GM23338 (cell line): ENCODE measurements at regions not wholly inside any gene's neighbourhood (a gene's known extent, or its start where the extent isn't known, plus 50 kb on each side); places are given as distances from the start of the nearest gene placed in this dataset.

Source experiments
- JUNB ChIP-seq: IDR thresholded peaks from one replicate; pipeline ENCODE4 v1.6.1; 2016; ENCODE audit warnings: antibody characterized with exemption; ENCODE audit not compliant: unreplicated experiment
- NANOG ChIP-seq: IDR thresholded peaks from 2 replicates; pipeline ENCODE4 v1.6.1; 2016; ENCODE audit warnings: antibody characterized with exemption, borderline replicate concordance
- POLR2AphosphoS5 ChIP-seq: IDR thresholded peaks from 2 replicates; pipeline ENCODE4 v1.6.1; 2016; ENCODE audit warnings: antibody characterized with exemption, low read depth
- STAT1 ChIP-seq: IDR thresholded peaks from one replicate; pipeline ENCODE4 v1.6.1; 2016; ENCODE audit warnings: antibody characterized with exemption; ENCODE audit not compliant: unreplicated experiment
- TF ChIP-seq, protein P1 (sequence below): fragments of 250-450 bp; sonication (Bioruptor Pico); IDR thresholded peaks from 2 replicates; pipeline ENCODE4 v1.5.0; 2020; ENCODE audit warnings: mild to moderate bottlenecking, moderate library complexity
- TF ChIP-seq, protein P2 (sequence below), 2 experiments: fragments of 200-600 bp in 1 of 2; sonication (generic) in 1 of 2; conservative IDR thresholded peaks; 2 replicates each; pipeline versions ENCODE4 v1.5.1 to v1.6.1; 2016 to 2017; ENCODE audit warnings: antibody characterized with exemption in 2 of 2, low read depth in 2 of 2, mild to moderate bottlenecking in 2 of 2, moderate library complexity in 1 of 2
- TF ChIP-seq, protein P3 (sequence below): IDR thresholded peaks from one replicate; pipeline ENCODE4 v1.6.1; 2018; ENCODE audit warnings: antibody characterized with exemption; ENCODE audit not compliant: unreplicated experiment

DNA sequence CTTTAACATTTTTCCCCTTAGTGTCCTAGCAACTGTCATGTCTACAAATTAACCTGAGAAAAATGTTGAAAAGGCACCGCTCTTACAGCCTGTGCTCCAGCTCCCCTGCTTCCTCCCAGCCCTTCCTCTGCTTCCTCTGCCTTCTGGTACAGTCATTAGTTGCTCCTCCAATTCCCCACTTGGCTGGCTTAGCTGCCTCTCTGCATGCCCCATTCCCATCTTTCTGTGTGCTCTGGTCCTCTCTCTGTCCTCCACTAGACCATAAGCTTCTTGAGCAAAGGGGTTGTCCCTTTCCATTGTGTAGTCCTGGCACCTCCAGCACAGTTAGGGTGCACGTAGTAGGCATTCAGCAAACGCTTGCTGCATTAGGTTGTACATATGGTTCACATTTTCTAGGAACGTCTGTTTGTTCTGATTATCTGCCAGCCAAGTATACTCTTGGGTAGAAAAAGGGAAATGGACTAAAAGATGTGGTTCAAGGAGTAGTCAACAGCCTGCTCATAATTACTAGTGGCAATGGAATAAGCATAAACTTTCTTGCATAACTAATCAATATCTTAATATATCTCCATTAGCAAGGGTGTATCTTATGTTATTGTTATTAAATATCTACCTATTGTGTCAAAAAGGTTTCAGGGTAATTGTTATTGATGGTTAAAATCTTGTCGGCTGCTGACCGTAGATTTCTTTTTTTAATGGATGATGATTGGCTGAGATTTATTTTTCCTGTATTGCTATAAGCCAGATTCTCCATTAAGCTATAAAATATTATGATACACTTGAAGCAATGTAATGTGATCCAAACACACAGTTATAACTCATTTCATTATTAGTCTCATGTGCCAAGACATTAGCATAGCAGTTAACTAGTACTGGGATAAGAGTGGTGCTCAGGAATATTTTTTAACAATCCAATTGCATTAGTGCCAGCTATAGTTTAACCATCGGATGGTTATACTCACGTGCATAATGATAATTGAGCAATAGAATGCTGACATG lies 340.1 kb downstream of the SLC4A3 start (continued):
- TF ChIP-seq, protein P1, sequence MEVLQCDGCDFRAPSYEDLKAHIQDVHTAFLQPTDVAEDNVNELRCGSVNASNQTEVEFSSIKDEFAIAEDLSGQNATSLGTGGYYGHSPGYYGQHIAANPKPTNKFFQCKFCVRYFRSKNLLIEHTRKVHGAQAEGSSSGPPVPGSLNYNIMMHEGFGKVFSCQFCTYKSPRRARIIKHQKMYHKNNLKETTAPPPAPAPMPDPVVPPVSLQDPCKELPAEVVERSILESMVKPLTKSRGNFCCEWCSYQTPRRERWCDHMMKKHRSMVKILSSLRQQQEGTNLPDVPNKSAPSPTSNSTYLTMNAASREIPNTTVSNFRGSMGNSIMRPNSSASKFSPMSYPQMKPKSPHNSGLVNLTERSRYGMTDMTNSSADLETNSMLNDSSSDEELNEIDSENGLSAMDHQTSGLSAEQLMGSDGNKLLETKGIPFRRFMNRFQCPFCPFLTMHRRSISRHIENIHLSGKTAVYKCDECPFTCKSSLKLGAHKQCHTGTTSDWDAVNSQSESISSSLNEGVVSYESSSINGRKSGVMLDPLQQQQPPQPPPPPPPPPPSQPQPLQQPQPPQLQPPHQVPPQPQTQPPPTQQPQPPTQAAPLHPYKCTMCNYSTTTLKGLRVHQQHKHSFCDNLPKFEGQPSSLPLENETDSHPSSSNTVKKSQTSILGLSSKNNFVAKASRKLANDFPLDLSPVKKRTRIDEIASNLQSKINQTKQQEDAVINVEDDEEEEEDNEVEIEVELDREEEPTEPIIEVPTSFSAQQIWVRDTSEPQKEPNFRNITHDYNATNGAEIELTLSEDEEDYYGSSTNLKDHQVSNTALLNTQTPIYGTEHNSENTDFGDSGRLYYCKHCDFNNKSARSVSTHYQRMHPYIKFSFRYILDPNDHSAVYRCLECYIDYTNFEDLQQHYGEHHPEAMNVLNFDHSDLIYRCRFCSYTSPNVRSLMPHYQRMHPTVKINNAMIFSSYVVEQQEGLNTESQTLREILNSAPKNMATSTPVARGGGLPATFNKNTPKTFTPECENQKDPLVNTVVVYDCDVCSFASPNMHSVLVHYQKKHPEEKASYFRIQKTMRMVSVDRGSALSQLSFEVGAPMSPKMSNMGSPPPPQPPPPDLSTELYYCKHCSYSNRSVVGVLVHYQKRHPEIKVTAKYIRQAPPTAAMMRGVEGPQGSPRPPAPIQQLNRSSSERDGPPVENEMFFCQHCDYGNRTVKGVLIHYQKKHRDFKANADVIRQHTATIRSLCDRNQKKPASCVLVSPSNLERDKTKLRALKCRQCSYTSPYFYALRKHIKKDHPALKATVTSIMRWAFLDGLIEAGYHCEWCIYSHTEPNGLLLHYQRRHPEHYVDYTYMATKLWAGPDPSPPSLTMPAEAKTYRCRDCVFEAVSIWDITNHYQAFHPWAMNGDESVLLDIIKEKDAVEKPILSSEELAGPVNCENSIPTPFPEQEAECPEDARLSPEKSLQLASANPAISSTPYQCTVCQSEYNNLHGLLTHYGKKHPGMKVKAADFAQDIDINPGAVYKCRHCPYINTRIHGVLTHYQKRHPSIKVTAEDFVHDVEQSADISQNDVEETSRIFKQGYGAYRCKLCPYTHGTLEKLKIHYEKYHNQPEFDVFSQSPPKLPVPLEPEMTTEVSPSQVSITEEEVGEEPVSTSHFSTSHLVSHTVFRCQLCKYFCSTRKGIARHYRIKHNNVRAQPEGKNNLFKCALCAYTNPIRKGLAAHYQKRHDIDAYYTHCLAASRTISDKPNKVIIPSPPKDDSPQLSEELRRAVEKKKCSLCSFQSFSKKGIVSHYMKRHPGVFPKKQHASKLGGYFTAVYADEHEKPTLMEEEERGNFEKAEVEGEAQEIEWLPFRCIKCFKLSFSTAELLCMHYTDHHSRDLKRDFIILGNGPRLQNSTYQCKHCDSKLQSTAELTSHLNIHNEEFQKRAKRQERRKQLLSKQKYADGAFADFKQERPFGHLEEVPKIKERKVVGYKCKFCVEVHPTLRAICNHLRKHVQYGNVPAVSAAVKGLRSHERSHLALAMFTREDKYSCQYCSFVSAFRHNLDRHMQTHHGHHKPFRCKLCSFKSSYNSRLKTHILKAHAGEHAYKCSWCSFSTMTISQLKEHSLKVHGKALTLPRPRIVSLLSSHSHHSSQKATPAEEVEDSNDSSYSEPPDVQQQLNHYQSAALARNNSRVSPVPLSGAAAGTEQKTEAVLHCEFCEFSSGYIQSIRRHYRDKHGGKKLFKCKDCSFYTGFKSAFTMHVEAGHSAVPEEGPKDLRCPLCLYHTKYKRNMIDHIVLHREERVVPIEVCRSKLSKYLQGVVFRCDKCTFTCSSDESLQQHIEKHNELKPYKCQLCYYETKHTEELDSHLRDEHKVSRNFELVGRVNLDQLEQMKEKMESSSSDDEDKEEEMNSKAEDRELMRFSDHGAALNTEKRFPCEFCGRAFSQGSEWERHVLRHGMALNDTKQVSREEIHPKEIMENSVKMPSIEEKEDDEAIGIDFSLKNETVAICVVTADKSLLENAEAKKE (CRISPR knock-in tag), result no peak
- TF ChIP-seq NANOG (no peak), POLR2AphosphoS5 (no peak), JUNB (no peak), STAT1 (no peak)
- TF ChIP-seq, protein P2, sequence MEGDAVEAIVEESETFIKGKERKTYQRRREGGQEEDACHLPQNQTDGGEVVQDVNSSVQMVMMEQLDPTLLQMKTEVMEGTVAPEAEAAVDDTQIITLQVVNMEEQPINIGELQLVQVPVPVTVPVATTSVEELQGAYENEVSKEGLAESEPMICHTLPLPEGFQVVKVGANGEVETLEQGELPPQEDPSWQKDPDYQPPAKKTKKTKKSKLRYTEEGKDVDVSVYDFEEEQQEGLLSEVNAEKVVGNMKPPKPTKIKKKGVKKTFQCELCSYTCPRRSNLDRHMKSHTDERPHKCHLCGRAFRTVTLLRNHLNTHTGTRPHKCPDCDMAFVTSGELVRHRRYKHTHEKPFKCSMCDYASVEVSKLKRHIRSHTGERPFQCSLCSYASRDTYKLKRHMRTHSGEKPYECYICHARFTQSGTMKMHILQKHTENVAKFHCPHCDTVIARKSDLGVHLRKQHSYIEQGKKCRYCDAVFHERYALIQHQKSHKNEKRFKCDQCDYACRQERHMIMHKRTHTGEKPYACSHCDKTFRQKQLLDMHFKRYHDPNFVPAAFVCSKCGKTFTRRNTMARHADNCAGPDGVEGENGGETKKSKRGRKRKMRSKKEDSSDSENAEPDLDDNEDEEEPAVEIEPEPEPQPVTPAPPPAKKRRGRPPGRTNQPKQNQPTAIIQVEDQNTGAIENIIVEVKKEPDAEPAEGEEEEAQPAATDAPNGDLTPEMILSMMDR (conservative IDR thresholded peaks at IDR 0.05; ENCODE audit: low read depth in 2 of 2), result no peak
- TF ChIP-seq, protein P3, sequence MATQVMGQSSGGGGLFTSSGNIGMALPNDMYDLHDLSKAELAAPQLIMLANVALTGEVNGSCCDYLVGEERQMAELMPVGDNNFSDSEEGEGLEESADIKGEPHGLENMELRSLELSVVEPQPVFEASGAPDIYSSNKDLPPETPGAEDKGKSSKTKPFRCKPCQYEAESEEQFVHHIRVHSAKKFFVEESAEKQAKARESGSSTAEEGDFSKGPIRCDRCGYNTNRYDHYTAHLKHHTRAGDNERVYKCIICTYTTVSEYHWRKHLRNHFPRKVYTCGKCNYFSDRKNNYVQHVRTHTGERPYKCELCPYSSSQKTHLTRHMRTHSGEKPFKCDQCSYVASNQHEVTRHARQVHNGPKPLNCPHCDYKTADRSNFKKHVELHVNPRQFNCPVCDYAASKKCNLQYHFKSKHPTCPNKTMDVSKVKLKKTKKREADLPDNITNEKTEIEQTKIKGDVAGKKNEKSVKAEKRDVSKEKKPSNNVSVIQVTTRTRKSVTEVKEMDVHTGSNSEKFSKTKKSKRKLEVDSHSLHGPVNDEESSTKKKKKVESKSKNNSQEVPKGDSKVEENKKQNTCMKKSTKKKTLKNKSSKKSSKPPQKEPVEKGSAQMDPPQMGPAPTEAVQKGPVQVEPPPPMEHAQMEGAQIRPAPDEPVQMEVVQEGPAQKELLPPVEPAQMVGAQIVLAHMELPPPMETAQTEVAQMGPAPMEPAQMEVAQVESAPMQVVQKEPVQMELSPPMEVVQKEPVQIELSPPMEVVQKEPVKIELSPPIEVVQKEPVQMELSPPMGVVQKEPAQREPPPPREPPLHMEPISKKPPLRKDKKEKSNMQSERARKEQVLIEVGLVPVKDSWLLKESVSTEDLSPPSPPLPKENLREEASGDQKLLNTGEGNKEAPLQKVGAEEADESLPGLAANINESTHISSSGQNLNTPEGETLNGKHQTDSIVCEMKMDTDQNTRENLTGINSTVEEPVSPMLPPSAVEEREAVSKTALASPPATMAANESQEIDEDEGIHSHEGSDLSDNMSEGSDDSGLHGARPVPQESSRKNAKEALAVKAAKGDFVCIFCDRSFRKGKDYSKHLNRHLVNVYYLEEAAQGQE, result no peak
